ENCODE measurements at regions not wholly inside any gene's neighbourhood (a gene's known extent, or its start where the extent isn't known, plus 50 kb on each side); places are given as distances from the start of the nearest gene placed in this dataset.
A peak's percentile ranks its signal among the peaks of the same experiment; 100 is the strongest.

DNA sequence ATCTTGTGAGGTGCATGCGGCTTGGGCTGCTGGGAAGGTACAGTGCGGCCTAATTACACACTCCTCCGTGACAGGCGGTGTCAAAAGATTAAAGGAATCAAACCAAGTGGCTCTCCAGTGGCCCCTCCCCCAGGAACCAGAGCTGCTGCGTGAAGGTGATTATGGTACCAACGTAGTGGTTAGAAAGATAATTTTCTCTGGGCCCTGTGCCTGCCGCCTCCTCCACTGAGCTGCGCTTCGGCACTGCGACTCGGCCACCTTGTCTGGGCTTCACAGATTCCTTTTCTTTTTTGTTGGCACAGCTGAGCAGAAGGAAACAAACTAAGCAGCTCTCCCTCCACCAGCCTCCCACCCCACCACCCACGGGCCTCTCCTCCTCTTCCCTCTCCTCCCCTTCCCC lies 113.2 kb upstream of the SDK2 start:
- H3K36me3 ChIP-seq, result peaks cover 35% of the 10 kb centered on the region
- H3K27me3 ChIP-seq (ENCODE audit: insufficient read depth, low read depth, severe bottlenecking), result no peaks in the 10 kb centered on the region
- peak overlapping the region; percentile 95 for H3K27ac ChIP-seq
- no peak overlapping the region for H3K4me3 ChIP-seq (ENCODE audit: low read depth, low read length)
- no peaks in the 10 kb centered on the region for H3K9me3 ChIP-seq (ENCODE audit: severe bottlenecking)
- TF ChIP-seq, protein P1, sequence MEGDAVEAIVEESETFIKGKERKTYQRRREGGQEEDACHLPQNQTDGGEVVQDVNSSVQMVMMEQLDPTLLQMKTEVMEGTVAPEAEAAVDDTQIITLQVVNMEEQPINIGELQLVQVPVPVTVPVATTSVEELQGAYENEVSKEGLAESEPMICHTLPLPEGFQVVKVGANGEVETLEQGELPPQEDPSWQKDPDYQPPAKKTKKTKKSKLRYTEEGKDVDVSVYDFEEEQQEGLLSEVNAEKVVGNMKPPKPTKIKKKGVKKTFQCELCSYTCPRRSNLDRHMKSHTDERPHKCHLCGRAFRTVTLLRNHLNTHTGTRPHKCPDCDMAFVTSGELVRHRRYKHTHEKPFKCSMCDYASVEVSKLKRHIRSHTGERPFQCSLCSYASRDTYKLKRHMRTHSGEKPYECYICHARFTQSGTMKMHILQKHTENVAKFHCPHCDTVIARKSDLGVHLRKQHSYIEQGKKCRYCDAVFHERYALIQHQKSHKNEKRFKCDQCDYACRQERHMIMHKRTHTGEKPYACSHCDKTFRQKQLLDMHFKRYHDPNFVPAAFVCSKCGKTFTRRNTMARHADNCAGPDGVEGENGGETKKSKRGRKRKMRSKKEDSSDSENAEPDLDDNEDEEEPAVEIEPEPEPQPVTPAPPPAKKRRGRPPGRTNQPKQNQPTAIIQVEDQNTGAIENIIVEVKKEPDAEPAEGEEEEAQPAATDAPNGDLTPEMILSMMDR (IDR thresholded peaks at IDR 0.05; ENCODE audit: low read depth, low read length), result no peak
- DNase-seq, result peak; percentile 99

DNA sequence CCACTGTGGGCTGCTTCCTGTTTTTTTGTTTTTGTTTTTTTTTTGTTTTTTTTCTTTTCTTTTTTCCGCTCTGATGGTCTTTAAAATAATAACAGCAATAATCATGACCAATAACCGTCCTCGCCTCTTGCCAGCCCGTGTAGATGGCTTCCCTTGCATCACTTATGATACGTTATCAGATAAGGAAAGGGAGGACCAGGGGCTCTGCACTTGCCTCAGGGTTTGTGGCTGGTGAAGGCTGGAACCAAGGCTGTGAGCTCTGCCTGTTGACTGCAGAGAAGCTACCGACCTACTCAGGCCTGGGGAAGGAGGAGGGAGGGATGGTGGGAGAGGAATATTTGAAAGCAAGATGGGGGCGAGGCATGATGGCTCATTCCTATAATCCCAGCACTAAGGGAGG lies 114.0 kb upstream of the SDK2 start:
- Histone ChIP-seq H3K4me3 (ENCODE audit: low read depth, low read length) (no peak overlapping the region), H3K27me3 (ENCODE audit: insufficient read depth, low read depth, severe bottlenecking) (no peaks in the 10 kb centered on the region), H3K9me3 (ENCODE audit: severe bottlenecking) (no peaks in the 10 kb centered on the region), H3K36me3 (peaks cover 28% of the 10 kb centered on the region), H3K27ac (peak overlapping the region; percentile 71)
- DNase-seq, result no peak
- TF ChIP-seq, protein P1 (IDR thresholded peaks at IDR 0.05; ENCODE audit: low read depth, low read length), result no peak

DNA sequence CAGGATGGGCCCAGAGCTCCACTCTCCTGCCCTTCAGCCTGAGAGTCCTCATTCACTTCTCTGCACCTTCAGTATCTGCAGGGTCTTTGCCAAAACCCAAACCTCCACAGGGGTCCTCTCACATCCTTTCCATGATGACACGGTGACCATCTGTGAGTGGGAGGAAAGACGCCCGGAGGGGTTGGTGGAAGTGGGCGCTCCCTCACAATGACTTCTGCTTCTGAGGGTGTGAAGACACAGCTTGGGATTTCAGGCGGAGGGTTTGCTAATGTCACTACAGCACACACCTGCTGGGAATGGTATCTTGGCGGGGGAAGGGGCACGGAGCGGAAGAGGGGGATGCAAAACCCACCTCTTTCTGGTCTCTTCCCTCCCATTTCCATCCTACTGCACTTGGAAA lies 115.1 kb upstream of the SDK2 start:
- Histone ChIP-seq H3K36me3 (peaks cover 28% of the 10 kb centered on the region), H3K4me3 (ENCODE audit: low read depth, low read length) (no peak overlapping the region), H3K9me3 (ENCODE audit: severe bottlenecking) (no peaks in the 10 kb centered on the region), H3K27me3 (ENCODE audit: insufficient read depth, low read depth, severe bottlenecking) (no peaks in the 10 kb centered on the region), H3K27ac (peak overlapping the region; percentile 74)
- no peak for DNase-seq
- TF ChIP-seq, protein P1 (IDR thresholded peaks at IDR 0.05; ENCODE audit: low read depth, low read length), result no peak

DNA sequence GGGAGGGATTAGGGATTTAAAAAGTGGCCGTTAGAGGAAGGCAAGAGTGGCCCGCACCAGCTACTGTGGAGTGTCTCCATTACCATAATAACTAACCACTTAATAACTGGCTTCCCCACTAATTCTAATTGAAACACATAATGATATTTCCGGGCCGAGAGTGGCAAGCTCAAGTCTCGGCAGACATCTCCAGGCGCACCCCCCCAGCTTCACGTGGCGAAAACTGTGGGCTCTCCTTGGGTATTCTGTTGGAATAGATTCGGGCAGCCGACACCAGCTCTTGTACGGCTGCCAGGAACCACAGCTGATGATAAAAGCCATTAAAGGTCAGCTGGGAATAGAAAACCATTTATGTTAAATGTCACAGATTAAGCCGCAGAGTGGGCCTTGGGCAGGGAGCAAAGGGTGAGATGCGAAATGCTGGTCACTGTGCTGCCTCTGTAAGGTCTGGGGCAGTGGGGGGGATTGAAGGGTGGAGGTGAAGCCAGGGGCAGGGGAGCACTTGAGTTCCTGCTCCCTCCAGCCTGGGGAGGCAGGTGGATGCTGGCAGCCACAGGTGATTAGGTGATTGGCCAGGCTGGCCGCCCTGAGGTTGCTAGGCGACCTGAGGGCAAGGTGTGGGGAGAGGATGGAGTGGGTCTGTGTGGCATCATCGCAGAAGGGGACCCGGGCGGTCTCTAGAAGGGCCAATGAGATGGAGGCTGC lies 115.6 kb upstream of the SDK2 start:
- H3K4me3 ChIP-seq (ENCODE audit: low read depth, low read length), result no peak overlapping the region
- no peaks in the 10 kb centered on the region for H3K27me3 ChIP-seq (ENCODE audit: insufficient read depth, low read depth, severe bottlenecking)
- peak; percentile 64 for DNase-seq
- H3K36me3 ChIP-seq, result peaks cover 28% of the 10 kb centered on the region
- TF ChIP-seq, protein P1 (IDR thresholded peaks at IDR 0.05; ENCODE audit: low read depth, low read length), result no peak
- H3K27ac ChIP-seq, result peak overlapping the region; percentile 74
- no peaks in the 10 kb centered on the region for H3K9me3 ChIP-seq (ENCODE audit: severe bottlenecking)

DNA sequence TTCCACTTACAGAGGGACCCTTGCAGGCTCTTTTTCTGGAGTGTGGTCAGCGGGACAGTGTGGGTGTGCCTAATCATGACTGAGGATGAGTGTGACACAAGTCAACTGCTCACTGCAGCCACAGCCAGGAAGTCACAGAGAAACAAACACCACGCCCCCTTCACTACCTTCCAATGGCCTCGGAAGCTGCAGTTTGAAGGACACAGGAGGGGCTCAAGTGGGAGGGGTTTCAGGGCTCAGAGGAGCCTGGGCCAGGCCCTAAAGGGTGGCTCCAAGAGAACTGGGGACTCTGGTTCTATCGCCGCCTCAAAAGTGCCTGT lies 116.2 kb upstream of the SDK2 start:
- H3K4me3 ChIP-seq (ENCODE audit: low read depth, low read length), result no peak overlapping the region
- H3K27ac ChIP-seq, result peak overlapping the region; percentile 74
- no peaks in the 10 kb centered on the region for H3K27me3 ChIP-seq (ENCODE audit: insufficient read depth, low read depth, severe bottlenecking)
- H3K36me3 ChIP-seq, result peaks cover 26% of the 10 kb centered on the region
- no peaks in the 10 kb centered on the region for H3K9me3 ChIP-seq (ENCODE audit: severe bottlenecking)
- DNase-seq, result peak; percentile 64
- TF ChIP-seq, protein P1 (IDR thresholded peaks at IDR 0.05; ENCODE audit: low read depth, low read length), result no peak
